Activated naive CD4-positive, alpha-beta T cell treated with anti-CD3 and anti-CD28 coated beads, Interleukin-2, amount 50 U/mL, for 24 hours (primary cell): ENCODE measurements at regions not wholly inside any gene's neighbourhood (a gene's known extent, or its start where the extent isn't known, plus 50 kb on each side); places are given as distances from the start of the nearest gene placed in this dataset.

Experiments used
- H3K27ac Mint-ChIP-seq: one replicate; pipeline ENCODE4 v1.8.0; 2021; ENCODE audit warnings: mild to moderate bottlenecking, mixed read lengths
- H3K27me3 Mint-ChIP-seq: one replicate; pipeline ENCODE4 v1.8.0; 2021; ENCODE audit warnings: mixed read lengths
- H3K36me3 Mint-ChIP-seq: one replicate; pipeline ENCODE4 v1.8.0; 2021; ENCODE audit warnings: mixed read lengths
- H3K4me1 Mint-ChIP-seq: one replicate; pipeline ENCODE4 v1.8.0; 2021; ENCODE audit warnings: mixed read lengths
- H3K4me3 Mint-ChIP-seq: one replicate; pipeline ENCODE4 v1.8.0; 2021; ENCODE audit warnings: mild to moderate bottlenecking, mixed read lengths
- H3K9me3 Mint-ChIP-seq: one replicate; pipeline ENCODE4 v1.8.0; 2021; ENCODE audit warnings: mixed read lengths

DNA sequence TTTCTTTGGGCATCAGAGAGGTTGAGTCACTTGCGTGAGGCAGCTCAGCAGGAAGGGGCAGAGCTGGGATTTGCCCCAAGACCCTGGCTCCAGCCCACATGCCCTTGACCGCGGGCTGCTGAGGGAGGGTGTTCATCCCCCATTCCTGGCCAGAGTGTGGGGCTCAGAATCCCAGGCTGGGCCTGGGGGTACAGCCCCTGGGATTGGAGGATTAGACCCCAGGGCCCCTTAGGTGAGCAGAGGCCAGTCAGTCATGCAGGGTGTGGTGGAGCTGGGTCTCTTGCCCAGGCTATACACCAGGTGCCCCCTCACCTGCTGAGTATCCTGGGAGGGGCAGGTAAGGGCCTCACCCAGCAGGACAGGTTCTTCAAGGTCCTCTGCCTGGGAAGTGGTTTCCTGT is 68.4 kb upstream of the ZNF716 start:
- H3K27me3 Mint-ChIP-seq, result no peaks in the 10 kb centered on the region
- H3K36me3 Mint-ChIP-seq, result no peaks in the 10 kb centered on the region
- peaks cover 14% of the 10 kb centered on the region for H3K9me3 Mint-ChIP-seq
- no peaks in the 10 kb centered on the region for H3K4me1 Mint-ChIP-seq
- no peak overlapping the region for H3K4me3 Mint-ChIP-seq
- H3K27ac Mint-ChIP-seq, result no peak overlapping the region

DNA sequence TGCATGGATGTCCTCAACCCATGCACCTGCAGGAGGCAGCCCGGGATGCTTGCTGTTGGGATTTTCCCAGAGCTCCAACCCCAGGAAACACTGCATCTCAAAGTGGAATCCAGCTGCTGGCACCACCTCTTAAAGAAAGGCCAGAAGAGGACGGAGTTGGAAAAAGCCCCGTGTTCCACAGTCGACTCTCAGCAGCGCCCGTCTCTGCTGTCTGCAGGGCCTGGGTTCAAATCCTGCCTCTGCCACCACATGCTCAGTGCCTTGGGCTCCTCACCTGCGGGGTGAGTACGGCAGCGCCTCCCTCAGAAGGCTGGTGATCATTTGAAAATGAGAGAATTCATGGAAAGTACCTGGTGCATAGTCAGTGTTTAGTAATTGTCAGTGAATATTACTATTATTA is 65.6 kb upstream of the ZNF716 start:
- Mint-ChIP-seq H3K4me1 (no peaks in the 10 kb centered on the region), H3K4me3 (no peak overlapping the region), H3K27me3 (no peaks in the 10 kb centered on the region), H3K36me3 (no peaks in the 10 kb centered on the region), H3K27ac (no peak overlapping the region), H3K9me3 (peaks cover 11% of the 10 kb centered on the region)

DNA sequence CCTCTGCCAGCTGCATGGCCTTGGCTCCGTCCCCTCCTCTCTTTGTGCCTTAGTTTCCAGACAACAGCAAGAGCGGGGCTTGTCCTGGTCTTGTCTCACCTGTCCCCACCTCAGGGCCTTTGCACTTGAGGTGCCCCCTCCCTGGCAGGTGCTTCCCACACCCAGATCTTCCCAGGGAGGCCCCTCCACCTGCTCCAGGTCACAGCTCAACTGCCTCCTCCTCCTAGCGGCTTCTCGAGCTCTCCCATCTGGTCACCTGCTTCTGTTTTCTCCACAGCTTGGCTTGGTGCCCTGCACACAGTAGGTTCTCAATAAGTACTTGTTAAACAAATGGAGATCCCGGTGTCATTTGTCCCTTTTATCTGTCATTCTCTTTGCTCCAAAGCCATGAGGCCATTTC is 64.3 kb upstream of the ZNF716 start:
- no peaks in the 10 kb centered on the region for H3K27me3 Mint-ChIP-seq
- H3K4me3 Mint-ChIP-seq, result no peak overlapping the region
- H3K27ac Mint-ChIP-seq, result no peak overlapping the region
- H3K9me3 Mint-ChIP-seq, result peaks cover 11% of the 10 kb centered on the region
- H3K36me3 Mint-ChIP-seq, result no peaks in the 10 kb centered on the region
- H3K4me1 Mint-ChIP-seq, result no peaks in the 10 kb centered on the region

DNA sequence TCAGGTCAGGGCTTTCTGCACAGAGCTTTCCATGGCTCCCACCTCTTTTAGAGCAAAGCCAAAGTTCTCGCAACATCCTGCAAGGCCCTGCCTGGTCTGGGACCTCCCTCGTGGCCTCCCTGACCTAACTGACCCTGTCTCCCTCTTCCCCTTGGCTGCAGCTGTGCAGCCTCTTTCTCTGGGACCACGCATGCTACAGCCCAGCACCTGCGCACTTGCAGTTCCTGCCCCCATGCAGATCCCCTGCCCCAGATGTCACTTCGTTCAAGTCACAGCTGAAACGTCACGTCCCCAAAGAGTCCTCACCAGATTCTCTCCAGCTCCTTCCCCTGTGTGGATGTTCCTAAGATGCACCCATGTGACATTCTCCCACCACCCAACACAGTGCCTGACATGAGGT is 61.2 kb upstream of the ZNF716 start:
- peaks cover 9% of the 10 kb centered on the region for H3K9me3 Mint-ChIP-seq
- H3K27me3 Mint-ChIP-seq, result no peaks in the 10 kb centered on the region
- H3K27ac Mint-ChIP-seq, result no peak overlapping the region
- H3K4me3 Mint-ChIP-seq, result no peak overlapping the region
- H3K36me3 Mint-ChIP-seq, result no peaks in the 10 kb centered on the region
- no peaks in the 10 kb centered on the region for H3K4me1 Mint-ChIP-seq

DNA sequence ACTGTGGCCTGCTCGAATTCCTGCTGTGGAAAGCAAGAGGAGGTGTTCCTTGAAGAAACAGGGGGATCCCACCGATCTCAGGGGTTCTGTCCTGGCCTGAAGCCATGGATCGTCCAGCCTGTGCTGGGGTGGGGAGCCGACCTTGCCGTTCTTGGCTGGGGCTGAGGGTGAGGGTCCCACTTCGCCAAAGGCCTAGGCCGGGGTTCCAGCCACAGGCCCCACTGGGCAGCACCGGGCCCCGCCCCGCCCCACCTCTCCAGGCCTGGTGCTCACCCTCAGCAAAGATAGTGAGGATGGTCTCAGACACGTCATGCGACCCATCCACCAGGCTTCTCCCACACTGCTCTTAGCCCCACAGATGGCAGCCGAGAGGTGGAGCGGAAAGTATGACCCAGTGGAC is 51.4 kb upstream of the ZNF716 start:
- no peaks in the 10 kb centered on the region for H3K36me3 Mint-ChIP-seq
- H3K4me3 Mint-ChIP-seq, result no peak overlapping the region
- H3K4me1 Mint-ChIP-seq, result no peaks in the 10 kb centered on the region
- peaks cover 15% of the 10 kb centered on the region for H3K9me3 Mint-ChIP-seq
- no peak overlapping the region for H3K27ac Mint-ChIP-seq
- H3K27me3 Mint-ChIP-seq, result no peaks in the 10 kb centered on the region

DNA sequence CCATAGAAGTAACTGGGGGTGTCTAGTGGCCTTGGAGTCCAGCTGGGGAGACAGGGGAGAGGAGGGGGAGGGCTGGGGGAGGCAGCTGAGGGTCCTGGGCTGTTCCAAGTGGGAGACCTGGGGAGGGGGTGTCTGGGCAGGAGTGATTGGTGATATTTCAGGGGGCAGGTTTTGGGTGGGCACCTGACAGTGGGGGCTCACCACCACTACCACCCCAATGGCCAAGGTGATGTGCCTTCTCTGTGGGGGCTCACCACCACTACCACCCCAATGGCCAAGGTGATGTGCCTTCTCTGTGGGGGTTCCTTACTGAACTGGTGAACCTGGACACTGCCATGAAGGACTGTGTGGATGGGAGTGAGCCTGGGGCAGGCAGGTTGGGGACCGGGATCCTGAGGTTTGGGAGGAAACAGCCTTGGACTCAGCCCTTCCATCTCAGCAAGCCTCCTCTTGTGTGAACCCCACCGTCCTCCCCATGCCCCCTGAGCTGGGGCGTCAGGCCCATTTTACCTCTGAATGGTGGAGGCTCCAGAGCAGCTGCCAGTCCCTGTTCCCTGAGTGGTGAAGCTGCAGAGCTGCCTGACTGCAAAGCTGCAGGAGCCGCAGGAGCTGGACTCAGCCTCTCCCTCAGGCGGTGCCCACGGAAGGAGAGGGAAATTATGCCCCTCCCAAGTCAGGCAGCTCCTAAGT is 50.6 kb upstream of the ZNF716 start:
- Mint-ChIP-seq H3K36me3 (no peaks in the 10 kb centered on the region), H3K4me1 (no peaks in the 10 kb centered on the region), H3K9me3 (peaks cover 11% of the 10 kb centered on the region), H3K27ac (no peak overlapping the region), H3K27me3 (no peaks in the 10 kb centered on the region), H3K4me3 (no peak overlapping the region)

DNA sequence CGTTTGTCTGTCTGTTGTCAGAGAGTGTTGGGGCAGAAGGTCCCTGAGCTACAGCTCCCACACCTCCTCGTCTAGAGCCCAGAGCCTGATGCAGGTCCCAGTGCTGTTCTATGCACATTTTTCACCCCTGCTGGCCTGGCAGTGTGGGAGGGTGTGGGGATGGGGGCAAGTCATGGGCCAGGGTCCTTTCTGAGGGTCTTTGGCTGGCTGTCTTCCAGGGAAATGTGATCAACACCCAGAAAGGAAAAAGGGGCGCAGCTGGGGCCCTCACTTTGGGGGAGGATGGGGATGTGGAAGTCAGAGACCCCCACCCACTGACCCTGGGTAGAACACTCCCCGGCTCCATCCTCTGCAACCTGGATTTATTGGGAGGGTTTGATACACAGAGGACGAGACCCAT is 50.0 kb upstream of the ZNF716 start:
- Mint-ChIP-seq H3K4me3 (no peak overlapping the region), H3K36me3 (no peaks in the 10 kb centered on the region), H3K27me3 (no peaks in the 10 kb centered on the region), H3K27ac (no peak overlapping the region), H3K9me3 (peaks cover 11% of the 10 kb centered on the region), H3K4me1 (no peaks in the 10 kb centered on the region)
